Stomach (tissue), 8 donors: ENCODE measurements at regions not wholly inside any gene's neighbourhood (a gene's known extent, or its start where the extent isn't known, plus 50 kb on each side); places are given as distances from the start of the nearest gene placed in this dataset.

Source experiments
- DNase-seq, 2 donors: peaks; one replicate each; pipeline versions ENCODE4 v3.0.0 to v3.0.0-alpha.2; 2013 to 2019
- H3K27ac ChIP-seq, 5 donors: fragments of 200-600 bp in 4 of 5; sonication (generic) in 4 of 5; one replicate each; pipeline ENCODE4 v1.5.1; 2013 to 2019; ENCODE audit warnings: mild to moderate bottlenecking in 1 of 5, moderate library complexity in 1 of 5
- H3K27me3 ChIP-seq, 3 donors: fragments of 200-600 bp; sonication (generic); one replicate each; pipeline ENCODE4 v1.5.1; 2017 to 2019; ENCODE audit warnings: mixed run types in 1 of 3
- H3K36me3 ChIP-seq, 4 donors: fragments of 200-600 bp; sonication (generic); 1 replicate in 3 of 4; 2 replicates in 1 of 4; pipeline ENCODE4 v1.5.1; 2016 to 2019
- H3K4me1 ChIP-seq, 4 donors: fragments of 200-600 bp; sonication (generic); one replicate each; pipeline ENCODE4 v1.5.1; 2016 to 2019
- H3K4me3 ChIP-seq, 4 donors: fragments of 200-600 bp; sonication (generic) in 3 of 4; one replicate each; pipeline ENCODE4 v1.5.1; 2016 to 2019; ENCODE audit warnings: mild to moderate bottlenecking in 1 of 4
- H3K9me3 ChIP-seq, 4 donors: fragments of 200-600 bp; sonication (generic); one replicate each; pipeline ENCODE4 v1.5.1; 2016 to 2019
- CTCF ChIP-seq, 7 experiments: fragments of 450-650 bp in 4 of 7; fragments of 200-600 bp in 3 of 7; sonication (generic) in 3 of 7; IDR thresholded peaks; one replicate each; pipeline ENCODE4 v1.5.1; 2016 to 2019; ENCODE audit warnings: antibody characterized with exemption in 7 of 7, control low read depth in 2 of 7, mild to moderate bottlenecking in 1 of 7
- EP300 ChIP-seq: sonication (generic); formaldehyde crosslinking; IDR thresholded peaks from one replicate; pipeline ENCODE4 v1.6.1; 2017; ENCODE audit warnings: antibody characterized with exemption
- POLR2A ChIP-seq, 4 donors: fragments of 450-650 bp; IDR thresholded peaks; one replicate each; pipeline ENCODE4 v1.6.1; 2016; ENCODE audit warnings: antibody characterized with exemption in 4 of 4, control low read depth in 2 of 4, mild to moderate bottlenecking in 1 of 4, moderate library complexity in 1 of 4
- POLR2AphosphoS5 ChIP-seq, 3 donors: sonication (generic); formaldehyde crosslinking; IDR thresholded peaks; one replicate each; pipeline ENCODE4 v1.6.1; 2016; ENCODE audit warnings: antibody characterized with exemption in 3 of 3
- WGBS, 5 donors: extraction: QIAGEN DNeasy Blood & Tissue Kit in 3 of 5; methylation state at CpG; one replicate each; pipeline versions ENCODE4 v1.1.5 to v1.1.7; 2013 to 2018; 5-methylcytosine and 5-hydroxymethylcytosine counted together
- intact Hi-C: fragments of 100-400 bp; cut with DNase I; formaldehyde crosslinking; loops from one replicate; pipeline ENCODE4 v1.15.1; 2023; ENCODE audit warnings: low total_unique reads
- donor health status: healthy with polysubstance abuse.
- donor health status: Bipolar disorder and iron deficiency.
- donor health status: healthy.

GRCh38 chr12:105986779-105987684 lies 151.7 kb downstream of the NUAK1 start:
- no peak overlapping the region for H3K27ac ChIP-seq
- no peaks in the 10 kb centered on the region for H3K4me1 ChIP-seq
- no peak overlapping the region for H3K4me3 ChIP-seq
- 56 to 81% (median 68%) methylated on average over 4 of the region's 4 CpGs for WGBS, 5 donors
- no peaks in the 10 kb centered on the region for H3K36me3 ChIP-seq
- intact Hi-C loops, result no loop called here
- DNase-seq, result no peak
- no peaks in the 10 kb centered on the region for H3K9me3 ChIP-seq
- no peaks in the 10 kb centered on the region for H3K27me3 ChIP-seq
- TF ChIP-seq CTCF (IDR thresholded peaks at IDR 0.05) (no peak), EP300 (no peak), POLR2AphosphoS5 (IDR thresholded peaks at IDR 0.05) (no peak), POLR2A (IDR thresholded peaks at IDR 0.05) (no peak)

GRCh38 chr12:105987685-105988035 lies 151.1 kb downstream of the NUAK1 start:
- 72 to 95% (median 89%) methylated on average over 3 of the region's 3 CpGs for WGBS, 5 donors
- no peaks in the 10 kb centered on the region for H3K4me1 ChIP-seq
- DNase-seq, result no peak
- H3K36me3 ChIP-seq, result no peaks in the 10 kb centered on the region
- no peaks in the 10 kb centered on the region for H3K9me3 ChIP-seq
- TF ChIP-seq EP300 (no peak), CTCF (IDR thresholded peaks at IDR 0.05) (no peak), POLR2A (IDR thresholded peaks at IDR 0.05) (no peak), POLR2AphosphoS5 (IDR thresholded peaks at IDR 0.05) (no peak)
- intact Hi-C loops, result no loop called here
- no peak overlapping the region for H3K27ac ChIP-seq
- peaks cover 0 to under 1% (median 0%) of the 10 kb centered on the region in 3 donors for H3K27me3 ChIP-seq
- no peak overlapping the region for H3K4me3 ChIP-seq

GRCh38 chr12:105992849-105993740 lies 145.7 kb downstream of the NUAK1 start:
- H3K4me1 ChIP-seq, result peaks cover 0 to 3% (median 0%) of the 10 kb centered on the region in 4 donors
- WGBS, 5 donors, result 28 to 45% (median 39%) methylated on average over 14 of the region's 14 CpGs
- no peaks in the 10 kb centered on the region for H3K9me3 ChIP-seq
- intact Hi-C loops, result no loop called here
- peak overlapping the region in 1 of 5 donors; percentile 52 for H3K27ac ChIP-seq
- H3K4me3 ChIP-seq, result no peak overlapping the region
- TF ChIP-seq EP300, result no peak
- TF ChIP-seq POLR2A (IDR thresholded peaks at IDR 0.05), result no peak
- TF ChIP-seq POLR2AphosphoS5 (IDR thresholded peaks at IDR 0.05), result no peak
- TF ChIP-seq CTCF (IDR thresholded peaks at IDR 0.05), result no peak
- H3K27me3 ChIP-seq, result peaks cover 0 to 18% (median 0%) of the 10 kb centered on the region in 3 donors
- no peaks in the 10 kb centered on the region for H3K36me3 ChIP-seq
- peak in 1 of 2 donors; percentile 41 for DNase-seq

- H3K4me3 ChIP-seq, result no peak overlapping the region
- H3K9me3 ChIP-seq, result no peaks in the 10 kb centered on the region
- H3K4me1 ChIP-seq, result peaks cover 0 to 3% (median 0%) of the 10 kb centered on the region in 4 donors
- intact Hi-C loops, result no loop called here
- H3K27me3 ChIP-seq, result peaks cover 0 to 18% (median 0%) of the 10 kb centered on the region in 3 donors
- no peak for DNase-seq
- TF ChIP-seq POLR2AphosphoS5 (IDR thresholded peaks at IDR 0.05) (no peak), POLR2A (IDR thresholded peaks at IDR 0.05) (no peak), CTCF (IDR thresholded peaks at IDR 0.05) (no peak), EP300 (no peak)
- no peaks in the 10 kb centered on the region for H3K36me3 ChIP-seq
- H3K27ac ChIP-seq, result peak overlapping the region in 1 of 5 donors; percentile 21
- WGBS, 5 donors, result 64 to 75% (median 70%) methylated on average over 21 to 22 of the region's 22 CpGs
Measured at GRCh38 chr12:105993766-105994555, 144.8 kb downstream of the NUAK1 start.
